GM18858 (cell line): ENCODE measurements at regions not wholly inside any gene's neighbourhood (a gene's known extent, or its start where the extent isn't known, plus 50 kb on each side); places are given as distances from the start of the nearest gene placed in this dataset.

Experiments
- ATAC-seq: cut with Tn5 transposase; IDR thresholded peaks from one replicate; pipeline ENCODE4 v1.9.1; 2021; ENCODE audit not compliant: unreplicated experiment

- ATAC-seq = no peak
These were observed 61.7 kb downstream of the KCNJ2 start for GRCh38 chr17:70230850-70231640.

GRCh38 chr17:70232466-70232865, 63.1 kb downstream of the KCNJ2 start:
- no peak for ATAC-seq

- ATAC-seq = no peak
These were observed 65.9 kb downstream of the KCNJ2 start for GRCh38 chr17:70235252-70235651.

- ATAC-seq = no peak
These were observed 68.9 kb downstream of the KCNJ2 start for GRCh38 chr17:70238228-70238627.

GRCh38 chr17:70238646-70239045, 69.3 kb downstream of the KCNJ2 start:
- no peak for ATAC-seq

GRCh38 chr17:70239391-70239826, 70.1 kb downstream of the KCNJ2 start:
- no peak for ATAC-seq

GRCh38 chr17:70241071-70241470, 71.7 kb downstream of the KCNJ2 start:
- ATAC-seq = no peak

GRCh38 chr17:70242781-70243437, 73.6 kb downstream of the KCNJ2 start:
- no peak for ATAC-seq

GRCh38 chr17:70251706-70252105, 82.4 kb downstream of the KCNJ2 start:
- ATAC-seq = no peak

GRCh38 chr17:70254735-70255460, 85.6 kb downstream of the KCNJ2 start:
- ATAC-seq = no peak

- ATAC-seq = no peak
These were observed 87.4 kb downstream of the KCNJ2 start for GRCh38 chr17:70256751-70257150.

GRCh38 chr17:70258465-70258864, 89.1 kb downstream of the KCNJ2 start:
- ATAC-seq = no peak

GRCh38 chr17:70259400-70259799, 90.1 kb downstream of the KCNJ2 start:
- ATAC-seq = no peak

- ATAC-seq = no peak
These were observed 91.8 kb downstream of the KCNJ2 start for GRCh38 chr17:70261170-70261569.

GRCh38 chr17:70265471-70265870, 96.1 kb downstream of the KCNJ2 start:
- no peak for ATAC-seq

- ATAC-seq = no peak
These were observed 97.1 kb downstream of the KCNJ2 start for GRCh38 chr17:70266394-70266793.

GRCh38 chr17:70268383-70268782, 99.1 kb downstream of the KCNJ2 start:
- no peak for ATAC-seq

GRCh38 chr17:70270554-70270953, 101.2 kb downstream of the KCNJ2 start:
- ATAC-seq = no peak

GRCh38 chr17:70271200-70271599, 101.9 kb downstream of the KCNJ2 start:
- ATAC-seq = no peak

- no peak for ATAC-seq
These were observed 102.3 kb downstream of the KCNJ2 start for GRCh38 chr17:70271672-70272071.

GRCh38 chr17:70274255-70274654, 104.9 kb downstream of the KCNJ2 start:
- no peak for ATAC-seq

GRCh38 chr17:70276906-70277305, 107.6 kb downstream of the KCNJ2 start:
- ATAC-seq = no peak
